Kidney epithelial cell (primary cell): ENCODE measurements at regions not wholly inside any gene's neighbourhood (a gene's known extent, or its start where the extent isn't known, plus 50 kb on each side); places are given as distances from the start of the nearest gene placed in this dataset.

ENCODE experiments used
- DNase-seq: peaks from one replicate; pipeline ENCODE4 v3.0.0-alpha.2; 2010; ENCODE audit warnings: low read depth
- H3K27me3 ChIP-seq: 2 replicates; pipeline ENCODE4 v1.6.0; 2011; ENCODE audit warnings: low read length; ENCODE audit not compliant: control insufficient read depth, insufficient read depth
- H3K36me3 ChIP-seq: 2 replicates; pipeline ENCODE4 v1.5.1; 2011; ENCODE audit warnings: low read length; ENCODE audit not compliant: control insufficient read depth, insufficient read depth
- H3K4me3 ChIP-seq: 2 replicates; pipeline ENCODE4 v1.5.1; 2011; ENCODE audit warnings: low read depth, mild to moderate bottlenecking, control low read depth, low read length
- TF ChIP-seq, protein P1 (sequence below): IDR thresholded peaks from 2 replicates; pipeline ENCODE4 v1.5.1; 2011; ENCODE audit warnings: mild to moderate bottlenecking, moderate library complexity, low read length, control low read depth, inconsistent platforms; ENCODE audit not compliant: insufficient read depth, poor library complexity, severe bottlenecking

DNA sequence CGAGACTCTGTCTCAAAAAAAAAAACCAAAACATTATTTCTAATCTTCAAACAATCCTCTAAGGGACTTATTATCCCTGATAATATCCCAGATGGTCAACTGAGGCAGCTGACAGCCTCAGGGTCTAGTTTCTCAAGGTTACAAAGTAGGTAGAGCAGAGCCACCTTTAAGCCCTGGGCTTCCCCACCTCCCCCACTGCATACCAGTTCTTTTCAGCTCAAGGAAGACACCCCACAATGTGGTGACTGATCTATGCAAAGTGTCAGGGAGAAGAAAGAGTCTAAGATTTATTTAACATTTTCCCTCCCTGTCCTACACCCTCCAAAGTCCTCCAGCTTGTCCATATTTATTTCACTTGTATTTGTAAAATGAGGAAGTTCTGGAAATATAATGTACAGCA, 60.5 kb upstream of the VGLL2 start:
- Histone ChIP-seq H3K36me3 (no peaks in the 10 kb centered on the region), H3K27me3 (no peaks in the 10 kb centered on the region), H3K4me3 (no peak overlapping the region)
- TF ChIP-seq, protein P1, sequence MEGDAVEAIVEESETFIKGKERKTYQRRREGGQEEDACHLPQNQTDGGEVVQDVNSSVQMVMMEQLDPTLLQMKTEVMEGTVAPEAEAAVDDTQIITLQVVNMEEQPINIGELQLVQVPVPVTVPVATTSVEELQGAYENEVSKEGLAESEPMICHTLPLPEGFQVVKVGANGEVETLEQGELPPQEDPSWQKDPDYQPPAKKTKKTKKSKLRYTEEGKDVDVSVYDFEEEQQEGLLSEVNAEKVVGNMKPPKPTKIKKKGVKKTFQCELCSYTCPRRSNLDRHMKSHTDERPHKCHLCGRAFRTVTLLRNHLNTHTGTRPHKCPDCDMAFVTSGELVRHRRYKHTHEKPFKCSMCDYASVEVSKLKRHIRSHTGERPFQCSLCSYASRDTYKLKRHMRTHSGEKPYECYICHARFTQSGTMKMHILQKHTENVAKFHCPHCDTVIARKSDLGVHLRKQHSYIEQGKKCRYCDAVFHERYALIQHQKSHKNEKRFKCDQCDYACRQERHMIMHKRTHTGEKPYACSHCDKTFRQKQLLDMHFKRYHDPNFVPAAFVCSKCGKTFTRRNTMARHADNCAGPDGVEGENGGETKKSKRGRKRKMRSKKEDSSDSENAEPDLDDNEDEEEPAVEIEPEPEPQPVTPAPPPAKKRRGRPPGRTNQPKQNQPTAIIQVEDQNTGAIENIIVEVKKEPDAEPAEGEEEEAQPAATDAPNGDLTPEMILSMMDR: no peak
- DNase-seq: no peak

DNA sequence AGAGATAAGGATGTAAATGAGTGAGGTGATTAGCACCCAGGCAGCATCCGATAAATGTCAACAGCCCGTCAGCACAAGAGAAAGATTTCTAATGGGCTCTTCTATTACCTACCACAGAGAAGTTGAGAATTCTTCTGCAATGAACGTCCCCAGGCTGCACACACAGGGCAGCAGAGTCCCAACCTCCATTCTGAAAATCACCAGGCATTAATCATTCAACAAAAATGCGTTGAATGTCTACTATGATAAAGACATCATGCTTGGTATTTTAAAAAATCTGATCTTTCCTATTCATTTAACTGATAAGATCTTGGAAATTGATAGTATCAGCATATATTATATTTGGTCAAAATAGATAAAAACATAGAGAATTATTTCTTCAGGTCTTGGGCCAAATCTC, 59.5 kb upstream of the VGLL2 start:
- no peak overlapping the region for H3K4me3 ChIP-seq
- TF ChIP-seq, protein P1: no peak
- no peaks in the 10 kb centered on the region for H3K36me3 ChIP-seq
- no peaks in the 10 kb centered on the region for H3K27me3 ChIP-seq
- no peak for DNase-seq

DNA sequence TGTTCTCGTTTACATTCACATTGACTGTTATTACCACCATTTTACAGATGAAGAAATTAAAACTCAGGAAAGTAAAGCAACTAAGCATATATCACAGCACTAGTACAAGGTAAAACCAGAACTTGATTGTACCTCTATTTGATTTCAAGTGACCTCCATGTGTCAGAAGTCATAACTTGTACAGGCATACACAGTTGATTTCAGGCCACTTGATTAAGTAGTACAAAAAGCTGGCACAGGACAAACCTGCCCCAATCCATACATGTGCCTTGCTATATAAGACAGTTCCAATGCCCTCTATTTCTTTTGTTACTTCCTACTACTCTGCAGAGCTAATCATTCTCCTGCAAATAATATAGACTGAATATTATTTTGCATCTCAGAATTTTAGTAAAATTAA, 58.8 kb upstream of the VGLL2 start:
- TF ChIP-seq, protein P1: no peak
- H3K27me3 ChIP-seq: no peaks in the 10 kb centered on the region
- no peak overlapping the region for H3K4me3 ChIP-seq
- DNase-seq: no peak
- no peaks in the 10 kb centered on the region for H3K36me3 ChIP-seq

DNA sequence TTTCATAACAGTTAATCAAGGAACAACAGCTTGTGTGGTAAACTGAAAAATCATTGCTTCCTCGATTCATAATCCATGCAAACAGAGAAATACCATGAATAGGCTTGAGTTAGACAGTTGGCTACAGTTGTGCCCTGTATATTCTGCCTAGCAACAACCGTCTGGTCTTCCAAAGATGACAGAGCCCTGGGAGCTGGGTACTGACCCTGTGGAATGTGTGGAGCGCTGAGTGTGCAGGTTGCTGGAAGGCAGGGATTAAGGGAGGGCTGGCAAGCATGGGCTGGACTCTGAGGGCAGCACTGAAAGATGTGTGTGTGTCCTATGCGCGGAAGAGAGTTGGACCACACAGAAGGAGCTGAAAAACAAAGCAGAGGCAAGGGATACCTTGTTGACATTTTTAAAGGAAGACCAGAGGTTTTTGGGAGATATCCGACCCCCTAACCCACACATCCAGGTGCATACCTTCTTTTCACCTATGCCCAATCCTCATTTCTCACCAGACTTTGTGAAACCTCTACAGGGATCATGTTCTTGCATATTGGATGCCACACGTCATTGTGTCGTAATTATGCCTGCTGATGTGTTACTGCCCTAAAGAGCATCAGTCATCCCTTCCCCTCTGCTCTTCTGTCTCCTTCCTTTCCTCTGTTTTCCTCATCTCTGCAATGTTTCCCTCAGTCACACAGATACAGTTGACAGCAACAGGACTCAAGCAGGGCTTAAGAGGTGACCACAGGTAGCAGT, 58.2 kb upstream of the VGLL2 start:
- Histone ChIP-seq H3K27me3 (no peaks in the 10 kb centered on the region), H3K36me3 (no peaks in the 10 kb centered on the region), H3K4me3 (no peak overlapping the region)
- DNase-seq: no peak
- TF ChIP-seq, protein P1: no peak

DNA sequence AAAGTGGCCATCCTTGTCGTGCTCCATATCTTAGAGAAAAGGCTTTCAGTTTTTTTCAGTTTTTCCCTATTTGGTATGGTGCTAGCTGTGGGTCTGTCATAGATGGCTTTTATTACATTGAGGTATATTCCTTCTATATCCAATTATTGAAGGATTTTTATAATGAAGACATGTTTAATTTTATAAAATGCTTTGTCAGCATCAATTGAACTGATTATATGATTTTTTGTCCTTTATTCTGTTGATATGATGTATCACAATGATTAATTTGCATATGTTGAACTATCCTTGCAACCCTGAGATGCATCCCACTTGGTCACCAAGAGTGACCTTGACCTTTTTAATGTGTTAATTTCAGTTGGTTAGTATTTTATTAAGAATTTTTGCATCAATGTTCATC, 55.1 kb upstream of the VGLL2 start:
- no peaks in the 10 kb centered on the region for H3K36me3 ChIP-seq
- H3K4me3 ChIP-seq: no peak overlapping the region
- TF ChIP-seq, protein P1: no peak
- no peaks in the 10 kb centered on the region for H3K27me3 ChIP-seq
- no peak for DNase-seq
